Choroid plexus epithelial cell (primary cell): ENCODE measurements at regions not wholly inside any gene's neighbourhood (a gene's known extent, or its start where the extent isn't known, plus 50 kb on each side); places are given as distances from the start of the nearest gene placed in this dataset.
A peak's percentile ranks its signal among the peaks of the same experiment; 100 is the strongest.

Source experiments
- DNase-seq: peaks from one replicate; pipeline ENCODE4 v3.0.0-alpha.2; 2010; ENCODE audit warnings: low read depth
- H3K4me3 ChIP-seq: 2 replicates; pipeline ENCODE4 v1.5.1; 2011; ENCODE audit warnings: low read depth, mild to moderate bottlenecking, control low read depth, low read length, moderate library complexity
- CTCF ChIP-seq: conservative IDR thresholded peaks from 2 replicates; pipeline ENCODE4 v1.5.1; 2011; ENCODE audit warnings: low read depth, mild to moderate bottlenecking, control low read depth, inconsistent platforms, low read length, moderate library complexity

- no peak for DNase-seq
- H3K4me3 ChIP-seq = no peak overlapping the region
- TF ChIP-seq CTCF = no peak
Observed at GRCh38 chr2:107068069-107068916, 182.3 kb upstream of the ST6GAL2 start.

GRCh38 chr2:107069890-107070289, 183.9 kb upstream of the ST6GAL2 start:
- no peak overlapping the region for H3K4me3 ChIP-seq
- TF ChIP-seq CTCF = no peak
- no peak for DNase-seq

- peak; percentile 69 for DNase-seq
- TF ChIP-seq CTCF = no peak
- no peak overlapping the region for H3K4me3 ChIP-seq
Observed at GRCh38 chr2:107072150-107072940, 186.4 kb upstream of the ST6GAL2 start.

- no peak for TF ChIP-seq CTCF
- DNase-seq = no peak
- H3K4me3 ChIP-seq = no peak overlapping the region
Observed at GRCh38 chr2:107078584-107078983, 192.6 kb upstream of the ST6GAL2 start.

GRCh38 chr2:107086497-107086896, 200.5 kb upstream of the ST6GAL2 start:
- no peak for TF ChIP-seq CTCF
- DNase-seq = no peak
- no peak overlapping the region for H3K4me3 ChIP-seq

GRCh38 chr2:107088156-107088555, 202.2 kb upstream of the ST6GAL2 start:
- no peak for DNase-seq
- no peak for TF ChIP-seq CTCF
- no peak overlapping the region for H3K4me3 ChIP-seq
